ENCODE measurements at regions not wholly inside any gene's neighbourhood (a gene's known extent, or its start where the extent isn't known, plus 50 kb on each side); places are given as distances from the start of the nearest gene placed in this dataset.
"Not testable (repeated sequence)": the region's sequence is repeated elsewhere in the genome, so short reads cannot be mapped to it uniquely, and the experiment has no call there.

- no peaks in the 10 kb centered on the region for H3K9me3 ChIP-seq
- H3K27ac ChIP-seq: no peak overlapping the region
- DNase-seq: no peak
- H3K36me3 ChIP-seq: no peaks in the 10 kb centered on the region
- no peak for ATAC-seq
- no peak for TF ChIP-seq POLR2A (IDR thresholded peaks at IDR 0.05)
- no peak for TF ChIP-seq CTCF (IDR thresholded peaks at IDR 0.05)
- intact Hi-C loops (cut with DNase I): no loop called here
- no peaks in the 10 kb centered on the region for H3K27me3 ChIP-seq
- no peaks in the 10 kb centered on the region for H3K4me1 ChIP-seq
- WGBS, 4 donors: 67 to 76% (median 74%) methylated on average over 2 of the region's 2 CpGs
- no peak overlapping the region for H3K4me3 ChIP-seq
Observed at GRCh38 chr18:30444544-30444943, 598.0 kb downstream of the DSC3 start.

- no peaks in the 10 kb centered on the region for H3K4me1 ChIP-seq
- TF ChIP-seq CTCF (IDR thresholded peaks at IDR 0.05): no peak
- intact Hi-C loops (cut with DNase I): no loop called here
- DNase-seq (no peak), ATAC-seq (no peak)
- no peaks in the 10 kb centered on the region for H3K9me3 ChIP-seq
- H3K27me3 ChIP-seq: no peaks in the 10 kb centered on the region
- WGBS, 4 donors: 39 to 59% (median 43%) methylated on average over 2 of the region's 2 CpGs
- H3K36me3 ChIP-seq: no peaks in the 10 kb centered on the region
- H3K4me3 ChIP-seq: no peak overlapping the region
- no peak overlapping the region for H3K27ac ChIP-seq
Observed at GRCh38 chr18:30440351-30440750, 602.2 kb downstream of the DSC3 start.

- intact Hi-C loops (cut with DNase I): no loop called here
- no peaks in the 10 kb centered on the region for H3K27me3 ChIP-seq
Observed at GRCh38 chr18:30439174-30439573, 603.4 kb downstream of the DSC3 start.

GRCh38 chr18:30432349-30432748 is 610.2 kb downstream of the DSC3 start:
- Histone ChIP-seq H3K27ac (no peak overlapping the region), H3K4me1 (no peaks in the 10 kb centered on the region), H3K36me3 (no peaks in the 10 kb centered on the region), H3K4me3 (no peak overlapping the region), H3K27me3 (no peaks in the 10 kb centered on the region), H3K9me3 (no peaks in the 10 kb centered on the region)
- TF ChIP-seq CTCF (IDR thresholded peaks at IDR 0.05) (no peak), POLR2A (IDR thresholded peaks at IDR 0.05) (no peak)
- no peak for DNase-seq
- ATAC-seq: no peak
- intact Hi-C loops (cut with DNase I): no loop called here
- 11 to 22% (median 14%) methylated on average over 2 of the region's 2 CpGs for WGBS, 4 donors

More at GRCh38 chr18:30439174-30439573, 603.4 kb downstream of the DSC3 start:
- no peak for ATAC-seq
- 72 to 80% (median 77%) methylated on average over 2 of the region's 2 CpGs for WGBS, 4 donors
- no peaks in the 10 kb centered on the region for H3K36me3 ChIP-seq
- TF ChIP-seq POLR2A (IDR thresholded peaks at IDR 0.05) (no peak), CTCF (IDR thresholded peaks at IDR 0.05) (no peak)
- no peaks in the 10 kb centered on the region for H3K9me3 ChIP-seq
- no peak for DNase-seq
- H3K4me1 ChIP-seq: no peaks in the 10 kb centered on the region
- H3K27ac ChIP-seq: no peak overlapping the region
- no peak overlapping the region for H3K4me3 ChIP-seq

GRCh38 chr18:30419399-30419798 is 623.1 kb downstream of the DSC3 start:
- H3K9me3 ChIP-seq; H3K36me3 ChIP-seq; ATAC-seq; H3K27ac ChIP-seq; H3K27me3 ChIP-seq; H3K4me3 ChIP-seq; DNase-seq; H3K4me1 ChIP-seq; intact Hi-C loops (cut with DNase I): not testable (repeated sequence)
- WGBS, 4 donors: 81 to 94% (median 93%) methylated on average over 11 of the region's 11 CpGs

Measured in heart left ventricle (tissue), 16 donors.